H1 (cell line): ENCODE measurements at regions not wholly inside any gene's neighbourhood (a gene's known extent, or its start where the extent isn't known, plus 50 kb on each side); places are given as distances from the start of the nearest gene placed in this dataset.

Experiments
- CBX5 ChIP-seq: fragments of 300-800, 300-1000 bp; sonication (generic); IDR thresholded peaks from 2 replicates; pipeline ENCODE4 v1.7.1; 2016; ENCODE audit warnings: antibody characterized with exemption, low read length, low read depth
- CTCF ChIP-seq, 3 experiments: IDR thresholded peaks; 1 replicate in 2 of 3; 2 replicates in 1 of 3; pipeline versions ENCODE4 v1.5.1 to v1.6.1; 2011; ENCODE audit warnings: low read length in 3 of 3, mild to moderate bottlenecking in 3 of 3, inconsistent platforms in 2 of 3, low read depth in 1 of 3, moderate library complexity in 1 of 3; ENCODE audit not compliant: insufficient read depth in 1 of 3; ENCODE audit errors: control extremely low read depth in 1 of 3
- EP300 ChIP-seq, 2 experiments: IDR thresholded peaks; 1 replicate in 1 of 2; 2 replicates in 1 of 2; pipeline ENCODE4 v1.6.1; 2011 to 2012; ENCODE audit warnings: low read depth in 2 of 2, low read length in 2 of 2, mild to moderate bottlenecking in 2 of 2, borderline replicate concordance in 1 of 2, inconsistent platforms in 1 of 2, moderate library complexity in 1 of 2

- no peak for TF ChIP-seq CBX5
- TF ChIP-seq EP300 (IDR thresholded peaks at IDR 0.05; ENCODE audit: borderline replicate concordance in 1 of 2, low read depth in 2 of 2, low read length in 2 of 2) = no peak
- TF ChIP-seq CTCF (IDR thresholded peaks at IDR 0.05; ENCODE audit: control extremely low read depth in 1 of 3, insufficient read depth in 1 of 3, low read depth in 1 of 3, low read length in 3 of 3) = no peak
These were observed 403.3 kb upstream of the TRAM1L1 start for GRCh38 chr4:117488692-117489091.
